Esophagus muscularis mucosa (tissue), 4 donors: ENCODE measurements at regions not wholly inside any gene's neighbourhood (a gene's known extent, or its start where the extent isn't known, plus 50 kb on each side); places are given as distances from the start of the nearest gene placed in this dataset.

ENCODE experiments used
- DNase-seq: peaks from one replicate; pipeline ENCODE4 v3.0.0-alpha.2; 2017; ENCODE audit errors: extremely low spot score
- H3K27ac ChIP-seq, 4 donors: fragments of 200-600 bp; sonication (generic); replicated peaks in 1 of 4; 1 replicate in 3 of 4; 2 replicates in 1 of 4; pipeline ENCODE4 v1.5.1; 2016 to 2019; ENCODE audit warnings: mild to moderate bottlenecking in 1 of 4
- H3K27me3 ChIP-seq, 4 donors: fragments of 200-600 bp; sonication (generic); one replicate each; pipeline versions ENCODE4 v1.5.1 to v1.6.0; 2016 to 2019
- H3K36me3 ChIP-seq, 4 donors: fragments of 200-600 bp; sonication (generic); one replicate each; pipeline ENCODE4 v1.5.1; 2016 to 2019
- H3K4me1 ChIP-seq, 4 donors: fragments of 200-600 bp; sonication (generic); one replicate each; pipeline ENCODE4 v1.5.1; 2016 to 2019
- H3K4me3 ChIP-seq, 4 donors: fragments of 200-600 bp; sonication (generic); 1 replicate in 2 of 4; 2 replicates in 2 of 4; pipeline ENCODE4 v1.5.1; 2016 to 2019; ENCODE audit warnings: mild to moderate bottlenecking in 4 of 4, moderate library complexity in 1 of 4
- H3K9me3 ChIP-seq, 4 donors: fragments of 200-600 bp; sonication (generic); 1 replicate in 3 of 4; 2 replicates in 1 of 4; pipeline ENCODE4 v1.5.1; 2016 to 2019
- CTCF ChIP-seq, 3 experiments: fragments of 200-600 bp in 2 of 3; fragments of 450-650 bp in 1 of 3; sonication (generic) in 2 of 3; IDR thresholded peaks; one replicate each; pipeline ENCODE4 v1.5.1; 2017 to 2019; ENCODE audit warnings: antibody characterized with exemption in 3 of 3, mild to moderate bottlenecking in 2 of 3, moderate library complexity in 1 of 3
- EP300 ChIP-seq: sonication (generic); formaldehyde crosslinking; IDR thresholded peaks from one replicate; pipeline ENCODE4 v1.6.1; 2017; ENCODE audit warnings: antibody characterized with exemption
- POLR2A ChIP-seq: fragments of 450-650 bp; IDR thresholded peaks from one replicate; pipeline ENCODE4 v1.6.1; 2017; ENCODE audit warnings: antibody characterized with exemption, moderate library complexity, mild to moderate bottlenecking, low read depth
- POLR2AphosphoS5 ChIP-seq, 2 donors: sonication (generic); formaldehyde crosslinking; IDR thresholded peaks; one replicate each; pipeline ENCODE4 v1.6.1; 2017; ENCODE audit warnings: antibody characterized with exemption in 2 of 2
- WGBS: methylation state at CpG from one replicate; pipeline ENCODE4 v1.1.5; 2018; 5-methylcytosine and 5-hydroxymethylcytosine counted together
- intact Hi-C: fragments of 100-400 bp; cut with DNase I; formaldehyde crosslinking; loops from one replicate; pipeline ENCODE4 v1.15.1; 2023

- H3K27me3 ChIP-seq: no peaks in the 10 kb centered on the region
- 55% methylated on average over 2 of the region's 2 CpGs for WGBS
- no peak for TF ChIP-seq EP300
- TF ChIP-seq CTCF (IDR thresholded peaks at IDR 0.05): no peak
- no peak for TF ChIP-seq POLR2AphosphoS5 (IDR thresholded peaks at IDR 0.05)
- TF ChIP-seq POLR2A: no peak
- H3K4me3 ChIP-seq: no peak overlapping the region
- intact Hi-C loops: no loop called here
- H3K4me1 ChIP-seq: peaks cover 5 to 19% (median 10%) of the 10 kb centered on the region in 4 donors
- H3K27ac ChIP-seq: no peak overlapping the region
- no peaks in the 10 kb centered on the region for H3K36me3 ChIP-seq
- H3K9me3 ChIP-seq: no peaks in the 10 kb centered on the region
- DNase-seq: no peak
Observed at GRCh38 chr7:15778191-15778590, 91.7 kb upstream of the MEOX2 start.

DNA sequence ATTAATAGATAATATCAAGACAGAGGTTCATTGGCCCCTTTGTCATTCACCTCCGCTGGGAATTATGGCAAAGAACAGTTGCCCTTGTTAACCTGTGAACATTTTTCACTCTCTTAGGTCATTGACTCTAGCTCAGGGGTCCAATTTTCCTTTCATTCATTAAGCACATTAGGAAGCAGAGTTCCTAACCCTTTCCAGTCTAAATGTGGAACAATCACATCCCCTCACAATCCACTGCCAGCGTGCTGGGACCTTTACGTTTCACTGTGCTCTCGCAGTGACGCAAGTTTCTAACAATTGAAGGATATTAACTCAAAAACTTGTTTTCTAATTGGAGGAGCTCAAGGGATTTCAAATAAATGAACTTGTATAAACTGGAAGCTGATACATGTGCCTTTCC is 79.3 kb upstream of the MEOX2 start:
- Histone ChIP-seq H3K27ac (peak overlapping the region in 1 of 4 donors; percentile 0), H3K36me3 (no peaks in the 10 kb centered on the region), H3K4me1 (peaks cover 0 to 15% (median 7%) of the 10 kb centered on the region in 4 donors), H3K27me3 (no peaks in the 10 kb centered on the region), H3K9me3 (peaks cover 0 to 3% (median 0%) of the 10 kb centered on the region in 4 donors), H3K4me3 (no peak overlapping the region)
- no peak for DNase-seq
- TF ChIP-seq EP300 (no peak), POLR2A (no peak), POLR2AphosphoS5 (IDR thresholded peaks at IDR 0.05) (peak; percentile 27 to 63), CTCF (IDR thresholded peaks at IDR 0.05) (no peak)
- intact Hi-C loops: no loop called here
- 81% methylated on average over 5 of the region's 5 CpGs for WGBS

- intact Hi-C loops: no loop called here
- peak overlapping the region; percentile 6 to 29 (median 15) for H3K27ac ChIP-seq
Observed at GRCh38 chr7:15764851-15765382, 78.4 kb upstream of the MEOX2 start.

GRCh38 chr7:15764010-15764409 is 77.5 kb upstream of the MEOX2 start:
- no peaks in the 10 kb centered on the region for H3K36me3 ChIP-seq
- 60% methylated on average over 3 of the region's 3 CpGs for WGBS
- H3K4me1 ChIP-seq: peaks cover 0 to 15% (median 7%) of the 10 kb centered on the region in 4 donors
- peaks cover 0 to 3% (median 0%) of the 10 kb centered on the region in 4 donors for H3K9me3 ChIP-seq
- intact Hi-C loops: no loop called here
- no peaks in the 10 kb centered on the region for H3K27me3 ChIP-seq
- H3K4me3 ChIP-seq: no peak overlapping the region
- peak overlapping the region; percentile 6 to 29 (median 15) for H3K27ac ChIP-seq
- TF ChIP-seq POLR2A (no peak), CTCF (IDR thresholded peaks at IDR 0.05) (no peak), POLR2AphosphoS5 (IDR thresholded peaks at IDR 0.05) (no peak), EP300 (no peak)
- DNase-seq: no peak

More at GRCh38 chr7:15764851-15765382, 78.4 kb upstream of the MEOX2 start:
- no peak for DNase-seq
- Histone ChIP-seq H3K4me1 (peaks cover 0 to 15% (median 7%) of the 10 kb centered on the region in 4 donors), H3K9me3 (peaks cover 0 to 3% (median 0%) of the 10 kb centered on the region in 4 donors), H3K4me3 (no peak overlapping the region), H3K27me3 (no peaks in the 10 kb centered on the region), H3K36me3 (no peaks in the 10 kb centered on the region)
- WGBS: 46% methylated on average over 3 of the region's 3 CpGs
- TF ChIP-seq CTCF (IDR thresholded peaks at IDR 0.05) (no peak), POLR2A (no peak), POLR2AphosphoS5 (IDR thresholded peaks at IDR 0.05) (no peak), EP300 (no peak)
